HL-60 (cell line): ENCODE measurements at regions not wholly inside any gene's neighbourhood (a gene's known extent, or its start where the extent isn't known, plus 50 kb on each side); places are given as distances from the start of the nearest gene placed in this dataset.

Source experiments
- CTCF ChIP-seq: IDR thresholded peaks from one replicate; pipeline ENCODE4 v1.5.1; 2011; ENCODE audit warnings: low read length, control low read depth, inconsistent platforms; ENCODE audit not compliant: insufficient read depth
- REST ChIP-seq: IDR thresholded peaks from 2 replicates; pipeline ENCODE4 v1.6.1; 2012; ENCODE audit warnings: low read depth; ENCODE audit not compliant: insufficient replicate concordance
- SPI1 ChIP-seq: IDR thresholded peaks from 2 replicates; pipeline ENCODE4 v1.6.1; 2012; ENCODE audit warnings: low read depth, mild to moderate bottlenecking, borderline replicate concordance

GRCh38 chr6:94414041-94414440 is 994.7 kb upstream of the EPHA7 start:
- TF ChIP-seq CTCF, result no peak
- TF ChIP-seq SPI1, result no peak
- TF ChIP-seq REST, result no peak
